ENCODE measurements at regions not wholly inside any gene's neighbourhood (a gene's known extent, or its start where the extent isn't known, plus 50 kb on each side); places are given as distances from the start of the nearest gene placed in this dataset.

GRCh38 chr10:51010977-51011376 is 63.3 kb upstream of the PRKG1 start:
- no TSS peak for BruUV-seq (replicated peaks)

GRCh38 chr10:51012073-51012472 is 62.2 kb upstream of the PRKG1 start:
- no peaks in the 10 kb centered on the region for H3K9me1 ChIP-seq (replicated peaks; ENCODE audit: control insufficient read depth, extremely low read depth, insufficient read depth, low read length)
- ChIA-PET CTCF (interaction anchor here (0.7 to 1.0 kb wide), 3 partner anchors 8 to 950 kb away, joined by 3 read pairs; no protein-coding TSS in a partner anchor), POLR2A (no interaction called here)
- no peaks in the 10 kb centered on the region for H4K20me1 ChIP-seq (replicated peaks; ENCODE audit: control insufficient read depth, extremely low read depth, insufficient read depth, low read length)
- H3K4me2 ChIP-seq (ENCODE audit: insufficient read depth, low read length), result no peak overlapping the region
- H3K79me2 ChIP-seq (ENCODE audit: control insufficient read depth, insufficient read depth, low read length), result no peaks in the 10 kb centered on the region
- no peaks in the 10 kb centered on the region for H3K36me3 ChIP-seq (ENCODE audit: control insufficient read depth in 2 of 2, extremely low read depth in 1 of 2, insufficient read depth in 2 of 2, low read length in 2 of 2)
- no peaks in the 10 kb centered on the region for H3K9me3 ChIP-seq (replicated peaks; ENCODE audit: control insufficient read depth, insufficient read depth, low read length)
- BruUV-seq (replicated peaks), result no TSS peak
- H3K4me3 ChIP-seq (replicated peaks in 1 of 3; ENCODE audit: insufficient read depth in 1 of 3, low read depth in 1 of 3, low read length in 3 of 3), result no peak overlapping the region
- no peaks in the 10 kb centered on the region for H3K4me1 ChIP-seq (ENCODE audit: control insufficient read depth, extremely low read depth, insufficient read depth, low read length)
- no peak overlapping the region for H3K9ac ChIP-seq (replicated peaks; ENCODE audit: extremely low read depth, insufficient read depth, low read length)
- no peak overlapping the region for H2AFZ ChIP-seq (ENCODE audit: low read depth, low read length)
- dilution Hi-C loops (cut with MboI; ENCODE audit: extremely low pct_ligation_motif_present, low sequenced_read_pairs) (no loop called here), intact Hi-C loops (cut with micrococcal nuclease) (loop anchor here (5.0 kb wide), 2 partner anchors 410 to 1205 kb away; no protein-coding TSS in a partner anchor)
- DNase-seq (ENCODE audit: low read depth, low spot score) (no peak), FAIRE-seq (no peak)
- no peak overlapping the region for H3K27ac ChIP-seq (ENCODE audit: insufficient read depth, low read depth, low read length)
- peaks cover 5 to 6% of the 10 kb centered on the region in 2 experiments for H3K27me3 ChIP-seq (ENCODE audit: control insufficient read depth in 2 of 2, insufficient read depth in 2 of 2, low read length in 2 of 2)
- TF ChIP-seq POLR2A (IDR thresholded peaks at IDR 0.05; ENCODE audit: low read depth, low read length) (no peak), EZH2 (IDR thresholded peaks at IDR 0.05; ENCODE audit: borderline replicate concordance, low read depth, low read length, severe bottlenecking) (no peak), JUN (IDR thresholded peaks at IDR 0.05; ENCODE audit: borderline replicate concordance, insufficient read depth, insufficient read length, low read depth) (no peak), CTCF (IDR thresholded peaks at IDR 0.05; ENCODE audit: extremely low read depth in 1 of 2, insufficient read depth in 1 of 2, low read depth in 1 of 2, low read length in 2 of 2) (no peak), MYC (IDR thresholded peaks at IDR 0.05; ENCODE audit: low read depth, low read length) (no peak)

More at GRCh38 chr10:51010977-51011376, 63.3 kb upstream of the PRKG1 start:
- dilution Hi-C loops (cut with MboI; ENCODE audit: extremely low pct_ligation_motif_present, low sequenced_read_pairs) (no loop called here), intact Hi-C loops (cut with micrococcal nuclease) (loop anchor here (5.0 kb wide), 2 partner anchors 411 to 1206 kb away; no protein-coding TSS in a partner anchor)
- CTCF ChIA-PET, result no interaction called here
- Histone ChIP-seq H3K4me2 (ENCODE audit: insufficient read depth, low read length) (no peak overlapping the region), H4K20me1 (replicated peaks; ENCODE audit: control insufficient read depth, extremely low read depth, insufficient read depth, low read length) (no peaks in the 10 kb centered on the region), H3K4me1 (ENCODE audit: control insufficient read depth, extremely low read depth, insufficient read depth, low read length) (no peaks in the 10 kb centered on the region), H3K27me3 (ENCODE audit: control insufficient read depth in 2 of 2, insufficient read depth in 2 of 2, low read length in 2 of 2) (peaks cover 4 to 6% of the 10 kb centered on the region in 2 experiments), H3K9me3 (replicated peaks; ENCODE audit: control insufficient read depth, insufficient read depth, low read length) (no peaks in the 10 kb centered on the region), H3K79me2 (ENCODE audit: control insufficient read depth, insufficient read depth, low read length) (no peaks in the 10 kb centered on the region), H3K36me3 (ENCODE audit: control insufficient read depth in 2 of 2, extremely low read depth in 1 of 2, insufficient read depth in 2 of 2, low read length in 2 of 2) (no peaks in the 10 kb centered on the region), H2AFZ (ENCODE audit: low read depth, low read length) (no peak overlapping the region), H3K9ac (replicated peaks; ENCODE audit: extremely low read depth, insufficient read depth, low read length) (no peak overlapping the region), H3K9me1 (replicated peaks; ENCODE audit: control insufficient read depth, extremely low read depth, insufficient read depth, low read length) (no peaks in the 10 kb centered on the region), H3K27ac (ENCODE audit: insufficient read depth, low read depth, low read length) (no peak overlapping the region), H3K4me3 (replicated peaks in 1 of 3; ENCODE audit: insufficient read depth in 1 of 3, low read depth in 1 of 3, low read length in 3 of 3) (no peak overlapping the region)
- peak; percentile 68 for FAIRE-seq
- POLR2A ChIA-PET, result no interaction called here
- TF ChIP-seq FOS (IDR thresholded peaks at IDR 0.05; ENCODE audit: borderline replicate concordance, insufficient read depth, low read length) (no peak), CTCF (IDR thresholded peaks at IDR 0.05; ENCODE audit: extremely low read depth in 1 of 2, insufficient read depth in 1 of 2, low read depth in 1 of 2, low read length in 2 of 2) (peak; percentile 56 to 73)
- peak; percentile 46 for DNase-seq (ENCODE audit: low read depth, low spot score)

Measured in endothelial cell of umbilical vein (primary cell).